ENCODE measurements at regions not wholly inside any gene's neighbourhood (a gene's known extent, or its start where the extent isn't known, plus 50 kb on each side); places are given as distances from the start of the nearest gene placed in this dataset.
A peak's percentile ranks its signal among the peaks of the same experiment; 100 is the strongest.

GRCh38 chr16:73166441-73166851 is 118.5 kb upstream of the ZFHX3 start:
- Mint-ChIP-seq H3K4me1 (peaks cover 8% of the 10 kb centered on the region), H3K27me3 (no peaks in the 10 kb centered on the region), H3K4me3 (peak overlapping the region; percentile 25), H3K9me3 (no peaks in the 10 kb centered on the region), H3K27ac (no peak overlapping the region), H3K36me3 (ENCODE audit: low read depth) (no peaks in the 10 kb centered on the region)
- DNase-seq = no peak
- no peak for ATAC-seq

- no peak for ATAC-seq
- Mint-ChIP-seq H3K27me3 (no peaks in the 10 kb centered on the region), H3K4me3 (no peak overlapping the region), H3K9me3 (no peaks in the 10 kb centered on the region), H3K4me1 (peaks cover 8% of the 10 kb centered on the region), H3K36me3 (ENCODE audit: low read depth) (no peaks in the 10 kb centered on the region), H3K27ac (no peak overlapping the region)
- DNase-seq = no peak
Observed at GRCh38 chr16:73163238-73163815, 115.4 kb upstream of the ZFHX3 start.

- H3K4me3 Mint-ChIP-seq = no peak overlapping the region
- ATAC-seq (no peak), DNase-seq (no peak)
- H3K9me3 Mint-ChIP-seq = no peaks in the 10 kb centered on the region
- no peaks in the 10 kb centered on the region for H3K36me3 Mint-ChIP-seq (ENCODE audit: low read depth)
- H3K27ac Mint-ChIP-seq = no peak overlapping the region
- no peaks in the 10 kb centered on the region for H3K27me3 Mint-ChIP-seq
- H3K4me1 Mint-ChIP-seq = peaks cover 8% of the 10 kb centered on the region
Observed at GRCh38 chr16:73161977-73162376, 114.0 kb upstream of the ZFHX3 start.

GRCh38 chr16:73159296-73159695 is 111.4 kb upstream of the ZFHX3 start:
- H3K4me3 Mint-ChIP-seq = no peak overlapping the region
- H3K4me1 Mint-ChIP-seq = no peaks in the 10 kb centered on the region
- no peak for ATAC-seq
- peaks cover 4% of the 10 kb centered on the region for H3K9me3 Mint-ChIP-seq
- DNase-seq = no peak
- H3K27me3 Mint-ChIP-seq = peaks cover under 1% of the 10 kb centered on the region
- no peak overlapping the region for H3K27ac Mint-ChIP-seq
- no peaks in the 10 kb centered on the region for H3K36me3 Mint-ChIP-seq (ENCODE audit: low read depth)

- Mint-ChIP-seq H3K27me3 (peaks cover 3% of the 10 kb centered on the region), H3K4me1 (peaks cover 3% of the 10 kb centered on the region), H3K4me3 (no peak overlapping the region), H3K36me3 (ENCODE audit: low read depth) (no peaks in the 10 kb centered on the region), H3K27ac (no peak overlapping the region), H3K9me3 (peaks cover 5% of the 10 kb centered on the region)
- ATAC-seq = no peak
- DNase-seq = no peak
Observed at GRCh38 chr16:73157861-73158260, 109.9 kb upstream of the ZFHX3 start.

- Mint-ChIP-seq H3K27me3 (peaks cover 3% of the 10 kb centered on the region), H3K4me1 (peaks cover 3% of the 10 kb centered on the region), H3K36me3 (ENCODE audit: low read depth) (no peaks in the 10 kb centered on the region), H3K9me3 (peaks cover 5% of the 10 kb centered on the region), H3K27ac (no peak overlapping the region), H3K4me3 (no peak overlapping the region)
- no peak for ATAC-seq
- DNase-seq = no peak
Observed at GRCh38 chr16:73154063-73154870, 106.3 kb upstream of the ZFHX3 start.

- peaks cover 5% of the 10 kb centered on the region for H3K9me3 Mint-ChIP-seq
- no peak for ATAC-seq
Observed at GRCh38 chr16:73152386-73153125, 104.6 kb upstream of the ZFHX3 start.

GRCh38 chr16:73151941-73152340 is 104.0 kb upstream of the ZFHX3 start:
- no peak overlapping the region for H3K4me3 Mint-ChIP-seq
- H3K27me3 Mint-ChIP-seq = peaks cover 3% of the 10 kb centered on the region
- H3K27ac Mint-ChIP-seq = no peak overlapping the region
- peaks cover 5% of the 10 kb centered on the region for H3K9me3 Mint-ChIP-seq
- no peaks in the 10 kb centered on the region for H3K36me3 Mint-ChIP-seq (ENCODE audit: low read depth)
- ATAC-seq (no peak), DNase-seq (no peak)
- H3K4me1 Mint-ChIP-seq = peaks cover 3% of the 10 kb centered on the region

More at GRCh38 chr16:73152386-73153125, 104.6 kb upstream of the ZFHX3 start:
- no peak overlapping the region for H3K4me3 Mint-ChIP-seq
- no peak for DNase-seq
- peaks cover 3% of the 10 kb centered on the region for H3K4me1 Mint-ChIP-seq
- H3K27me3 Mint-ChIP-seq = peaks cover 3% of the 10 kb centered on the region
- H3K27ac Mint-ChIP-seq = no peak overlapping the region
- no peaks in the 10 kb centered on the region for H3K36me3 Mint-ChIP-seq (ENCODE audit: low read depth)

GRCh38 chr16:73151225-73151624 is 103.3 kb upstream of the ZFHX3 start:
- H3K27ac Mint-ChIP-seq = no peak overlapping the region
- H3K4me3 Mint-ChIP-seq = no peak overlapping the region
- no peaks in the 10 kb centered on the region for H3K36me3 Mint-ChIP-seq (ENCODE audit: low read depth)
- DNase-seq (no peak), ATAC-seq (no peak)
- peaks cover 3% of the 10 kb centered on the region for H3K4me1 Mint-ChIP-seq
- peaks cover 3% of the 10 kb centered on the region for H3K27me3 Mint-ChIP-seq
- peaks cover 5% of the 10 kb centered on the region for H3K9me3 Mint-ChIP-seq

- H3K27me3 Mint-ChIP-seq = peaks cover 3% of the 10 kb centered on the region
- ATAC-seq = no peak
- DNase-seq = no peak
- no peak overlapping the region for H3K27ac Mint-ChIP-seq
- H3K9me3 Mint-ChIP-seq = peaks cover 5% of the 10 kb centered on the region
- no peaks in the 10 kb centered on the region for H3K36me3 Mint-ChIP-seq (ENCODE audit: low read depth)
- peaks cover 3% of the 10 kb centered on the region for H3K4me1 Mint-ChIP-seq
- no peak overlapping the region for H3K4me3 Mint-ChIP-seq
Observed at GRCh38 chr16:73150786-73151185, 102.9 kb upstream of the ZFHX3 start.

- no peak overlapping the region for H3K4me3 Mint-ChIP-seq
- DNase-seq (no peak), ATAC-seq (no peak)
- no peak overlapping the region for H3K27ac Mint-ChIP-seq
- no peaks in the 10 kb centered on the region for H3K36me3 Mint-ChIP-seq (ENCODE audit: low read depth)
- H3K4me1 Mint-ChIP-seq = peaks cover 3% of the 10 kb centered on the region
- peaks cover 3% of the 10 kb centered on the region for H3K27me3 Mint-ChIP-seq
- peaks cover under 1% of the 10 kb centered on the region for H3K9me3 Mint-ChIP-seq
Observed at GRCh38 chr16:73149334-73149733, 101.4 kb upstream of the ZFHX3 start.

- no peak overlapping the region for H3K4me3 Mint-ChIP-seq
- ATAC-seq = no peak
- no peaks in the 10 kb centered on the region for H3K27me3 Mint-ChIP-seq
- no peaks in the 10 kb centered on the region for H3K4me1 Mint-ChIP-seq
- H3K36me3 Mint-ChIP-seq (ENCODE audit: low read depth) = no peaks in the 10 kb centered on the region
- DNase-seq = no peak
- H3K9me3 Mint-ChIP-seq = no peaks in the 10 kb centered on the region
- no peak overlapping the region for H3K27ac Mint-ChIP-seq
Observed at GRCh38 chr16:73147958-73148357, 100.0 kb upstream of the ZFHX3 start.

- Mint-ChIP-seq H3K9me3 (no peaks in the 10 kb centered on the region), H3K4me1 (no peaks in the 10 kb centered on the region), H3K36me3 (ENCODE audit: low read depth) (no peaks in the 10 kb centered on the region), H3K4me3 (no peak overlapping the region), H3K27ac (no peak overlapping the region), H3K27me3 (no peaks in the 10 kb centered on the region)
- ATAC-seq (no peak), DNase-seq (no peak)
Observed at GRCh38 chr16:73145166-73145880, 97.4 kb upstream of the ZFHX3 start.

GRCh38 chr16:73143576-73144422 is 95.9 kb upstream of the ZFHX3 start:
- Mint-ChIP-seq H3K36me3 (ENCODE audit: low read depth) (no peaks in the 10 kb centered on the region), H3K27ac (no peak overlapping the region), H3K9me3 (no peaks in the 10 kb centered on the region), H3K4me3 (no peak overlapping the region), H3K4me1 (no peaks in the 10 kb centered on the region), H3K27me3 (no peaks in the 10 kb centered on the region)
- ATAC-seq (no peak), DNase-seq (no peak)
